ENCODE measurements at regions not wholly inside any gene's neighbourhood (a gene's known extent, or its start where the extent isn't known, plus 50 kb on each side); places are given as distances from the start of the nearest gene placed in this dataset.
"Not testable (repeated sequence)": the region's sequence is repeated elsewhere in the genome, so short reads cannot be mapped to it uniquely, and the experiment has no call there.

- Histone ChIP-seq H3K27ac (ENCODE audit: low read depth, low read length, poor library complexity, severe bottlenecking) (no peak overlapping the region), H2AFZ (ENCODE audit: low read length) (no peak overlapping the region), H3K4me3 (ENCODE audit: low read depth, low read length, poor library complexity, severe bottlenecking) (no peak overlapping the region), H3K4me1 (ENCODE audit: insufficient read depth, low read length, poor library complexity, severe bottlenecking) (no peaks in the 10 kb centered on the region), H3K9me2 (ENCODE audit: insufficient read depth, low read length) (no peaks in the 10 kb centered on the region), H3K4me2 (ENCODE audit: low read length) (no peak overlapping the region), H3K79me2 (ENCODE audit: insufficient read depth, low read depth, low read length) (no peaks in the 10 kb centered on the region), H3K36me3 (ENCODE audit: insufficient read depth, low read length) (no peaks in the 10 kb centered on the region), H4K20me1 (ENCODE audit: insufficient read depth, low read length) (no peaks in the 10 kb centered on the region), H3K9me3 (ENCODE audit: low read length) (no peaks in the 10 kb centered on the region)
- intact Hi-C loops (cut with micrococcal nuclease; ENCODE audit: unreplicated experiment), result no loop called here
- no TSS peak for BruUV-seq (replicated peaks)
- no peak for DNase-seq (ENCODE audit: low spot score)
- TF ChIP-seq EZH2phosphoT487 (IDR thresholded peaks at IDR 0.05; ENCODE audit: borderline replicate concordance, low read depth, low read length), result no peak
- TF ChIP-seq, protein P1, sequence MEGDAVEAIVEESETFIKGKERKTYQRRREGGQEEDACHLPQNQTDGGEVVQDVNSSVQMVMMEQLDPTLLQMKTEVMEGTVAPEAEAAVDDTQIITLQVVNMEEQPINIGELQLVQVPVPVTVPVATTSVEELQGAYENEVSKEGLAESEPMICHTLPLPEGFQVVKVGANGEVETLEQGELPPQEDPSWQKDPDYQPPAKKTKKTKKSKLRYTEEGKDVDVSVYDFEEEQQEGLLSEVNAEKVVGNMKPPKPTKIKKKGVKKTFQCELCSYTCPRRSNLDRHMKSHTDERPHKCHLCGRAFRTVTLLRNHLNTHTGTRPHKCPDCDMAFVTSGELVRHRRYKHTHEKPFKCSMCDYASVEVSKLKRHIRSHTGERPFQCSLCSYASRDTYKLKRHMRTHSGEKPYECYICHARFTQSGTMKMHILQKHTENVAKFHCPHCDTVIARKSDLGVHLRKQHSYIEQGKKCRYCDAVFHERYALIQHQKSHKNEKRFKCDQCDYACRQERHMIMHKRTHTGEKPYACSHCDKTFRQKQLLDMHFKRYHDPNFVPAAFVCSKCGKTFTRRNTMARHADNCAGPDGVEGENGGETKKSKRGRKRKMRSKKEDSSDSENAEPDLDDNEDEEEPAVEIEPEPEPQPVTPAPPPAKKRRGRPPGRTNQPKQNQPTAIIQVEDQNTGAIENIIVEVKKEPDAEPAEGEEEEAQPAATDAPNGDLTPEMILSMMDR (conservative IDR thresholded peaks at IDR 0.05; ENCODE audit: low read length), result no peak
- ChIA-PET POLR2A (no interaction called here), CTCF (ENCODE audit: unreplicated experiment) (no interaction called here)
These were observed 110.7 kb downstream of the CAAP1 start for GRCh38 chr9:26781906-26782305.

DNA sequence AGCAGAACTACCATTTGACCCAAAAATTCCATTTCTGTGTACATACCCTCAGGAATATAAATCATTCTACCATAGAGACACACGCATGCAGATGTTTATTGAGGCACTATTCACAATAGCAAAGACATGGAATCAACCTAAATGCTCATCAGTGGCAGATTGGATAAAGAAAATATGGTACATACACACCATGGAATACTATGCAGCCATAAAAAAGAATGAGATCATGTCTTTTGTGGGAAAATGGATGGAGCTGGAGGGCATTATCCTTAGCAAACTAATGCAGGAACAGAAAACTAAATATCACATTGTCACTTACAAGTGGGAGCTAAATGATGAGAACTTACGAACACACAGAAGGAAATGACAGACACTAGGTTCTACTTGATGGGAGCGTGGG is 112.3 kb downstream of the CAAP1 start:
- BruUV-seq (replicated peaks); H3K4me3 ChIP-seq (ENCODE audit: low read depth, low read length, poor library complexity, severe bottlenecking); H3K4me2 ChIP-seq (ENCODE audit: low read length); H2AFZ ChIP-seq (ENCODE audit: low read length); intact Hi-C loops (cut with micrococcal nuclease; ENCODE audit: unreplicated experiment); H3K36me3 ChIP-seq (ENCODE audit: insufficient read depth, low read length); H4K20me1 ChIP-seq (ENCODE audit: insufficient read depth, low read length); H3K9me2 ChIP-seq (ENCODE audit: insufficient read depth, low read length); H3K27ac ChIP-seq (ENCODE audit: low read depth, low read length, poor library complexity, severe bottlenecking); CTCF ChIA-PET (ENCODE audit: unreplicated experiment); H3K9me3 ChIP-seq (ENCODE audit: low read length); H3K79me2 ChIP-seq (ENCODE audit: insufficient read depth, low read depth, low read length); H3K4me1 ChIP-seq (ENCODE audit: insufficient read depth, low read length, poor library complexity, severe bottlenecking); DNase-seq (ENCODE audit: low spot score): not testable (repeated sequence)
- POLR2A ChIA-PET, result interaction anchor here (1.4 kb wide), 1 partner anchor 8 kb away, joined by 3 read pairs; no protein-coding TSS in a partner anchor

DNA sequence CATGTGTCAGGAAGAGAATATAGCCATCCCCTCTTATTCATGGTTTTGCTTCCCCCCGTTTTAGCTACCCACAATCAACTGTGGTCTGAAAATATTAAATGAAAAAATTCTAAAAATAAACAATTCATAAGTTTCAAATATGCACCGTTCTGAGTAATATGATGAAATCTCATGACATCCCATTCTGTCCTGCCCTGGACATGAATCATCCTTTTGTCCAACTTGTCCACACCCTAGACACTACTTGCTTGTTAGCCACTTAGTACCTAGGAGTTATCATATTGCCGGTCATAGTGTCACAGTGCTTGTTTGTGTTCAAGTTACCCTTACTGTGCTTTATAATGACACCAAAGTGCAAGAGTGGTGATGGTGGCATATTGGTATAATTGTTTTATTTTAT is 113.5 kb downstream of the CAAP1 start:
- no peaks in the 10 kb centered on the region for H3K36me3 ChIP-seq (ENCODE audit: insufficient read depth, low read length)

More for the DNA sequence above, 113.5 kb downstream of the CAAP1 start:
- intact Hi-C loops (cut with micrococcal nuclease; ENCODE audit: unreplicated experiment), result no loop called here
- H3K4me2 ChIP-seq (ENCODE audit: low read length), result no peak overlapping the region
- no peaks in the 10 kb centered on the region for H4K20me1 ChIP-seq (ENCODE audit: insufficient read depth, low read length)
- H3K9me2 ChIP-seq (ENCODE audit: insufficient read depth, low read length), result no peaks in the 10 kb centered on the region
- DNase-seq (ENCODE audit: low spot score), result no peak
- POLR2A ChIA-PET, result no interaction called here
- CTCF ChIA-PET (ENCODE audit: unreplicated experiment), result no interaction called here
- TF ChIP-seq EZH2phosphoT487 (IDR thresholded peaks at IDR 0.05; ENCODE audit: borderline replicate concordance, low read depth, low read length), result no peak
- TF ChIP-seq, protein P1 (conservative IDR thresholded peaks at IDR 0.05; ENCODE audit: low read length), result no peak
- no peaks in the 10 kb centered on the region for H3K4me1 ChIP-seq (ENCODE audit: insufficient read depth, low read length, poor library complexity, severe bottlenecking)
- BruUV-seq (replicated peaks), result no TSS peak
- no peaks in the 10 kb centered on the region for H3K9me3 ChIP-seq (ENCODE audit: low read length)
- H3K27ac ChIP-seq (ENCODE audit: low read depth, low read length, poor library complexity, severe bottlenecking), result no peak overlapping the region
- H3K79me2 ChIP-seq (ENCODE audit: insufficient read depth, low read depth, low read length), result no peaks in the 10 kb centered on the region
- no peak overlapping the region for H2AFZ ChIP-seq (ENCODE audit: low read length)
- H3K4me3 ChIP-seq (ENCODE audit: low read depth, low read length, poor library complexity, severe bottlenecking), result no peak overlapping the region

Measured in OCI-LY7 (cell line).